Neural progenitor cell (in vitro differentiated cells): ENCODE measurements at regions not wholly inside any gene's neighbourhood (a gene's known extent, or its start where the extent isn't known, plus 50 kb on each side); places are given as distances from the start of the nearest gene placed in this dataset.

Experiments
- DNase-seq: peaks from one replicate; pipeline ENCODE4 v3.0.0-alpha.2; 2016; ENCODE audit warnings: low spot score
- H2AFZ ChIP-seq: fragments of 200-600 bp; sonication (generic); replicated peaks from 2 replicates; pipeline ENCODE4 v1.6.1; 2016; ENCODE audit warnings: antibody characterized with exemption
- H3F3A ChIP-seq: fragments of 200-600 bp; sonication (generic); 2 replicates; pipeline ENCODE4 v1.6.1; 2016; ENCODE audit warnings: antibody characterized with exemption, low read depth
- H3K27ac ChIP-seq: fragments of 200-600 bp; sonication (generic); 2 replicates; pipeline ENCODE4 v1.5.1; 2016; ENCODE audit warnings: mild to moderate bottlenecking
- H3K27me3 ChIP-seq: fragments of 200-600 bp; sonication (generic); 2 replicates; pipeline ENCODE4 v1.6.1; 2016; ENCODE audit warnings: mild to moderate bottlenecking, moderate library complexity
- H3K36me3 ChIP-seq: fragments of 200-600 bp; sonication (generic); 2 replicates; pipeline ENCODE4 v1.5.1; 2016
- H3K4me1 ChIP-seq: fragments of 200-600 bp; sonication (generic); 2 replicates; pipeline ENCODE4 v1.6.1; 2016; ENCODE audit warnings: mixed run types
- H3K4me2 ChIP-seq: fragments of 200-600 bp; sonication (generic); 2 replicates; pipeline ENCODE4 v1.6.1; 2016
- H3K4me3 ChIP-seq: fragments of 200-600 bp; sonication (generic); 2 replicates; pipeline ENCODE4 v1.5.1; 2016
- H3K79me2 ChIP-seq: fragments of 200-600 bp; sonication (generic); 2 replicates; pipeline ENCODE4 v1.6.1; 2016; ENCODE audit warnings: low read depth
- H3K9ac ChIP-seq: fragments of 200-600 bp; sonication (generic); 2 replicates; pipeline ENCODE4 v1.6.1; 2016
- H3K9me3 ChIP-seq: fragments of 200-600 bp; sonication (generic); 2 replicates; pipeline ENCODE4 v1.5.1; 2016; ENCODE audit warnings: low read depth
- H4K20me1 ChIP-seq: fragments of 200-600 bp; sonication (generic); 2 replicates; pipeline ENCODE4 v1.6.1; 2016; ENCODE audit warnings: low read depth
- H3K27ac Mint-ChIP-seq: 3 replicates; pipeline ENCODE4 v1.8.0; 2021; ENCODE audit warnings: mixed read lengths
- H3K27me3 Mint-ChIP-seq: 2 replicates; pipeline ENCODE4 v1.8.0; 2022; ENCODE audit warnings: low read depth, mild to moderate bottlenecking, inconsistent platforms, moderate library complexity, mixed read lengths; ENCODE audit not compliant: insufficient read depth
- H3K36me3 Mint-ChIP-seq: 3 replicates; pipeline ENCODE4 v1.8.0; 2021; ENCODE audit warnings: mixed read lengths
- H3K4me1 Mint-ChIP-seq: 3 replicates; pipeline ENCODE4 v1.8.0; 2021; ENCODE audit warnings: mixed read lengths
- H3K4me3 Mint-ChIP-seq: 3 replicates; pipeline ENCODE4 v1.8.0; 2021; ENCODE audit warnings: mild to moderate bottlenecking, moderate library complexity, mixed read lengths
- H3K9me3 Mint-ChIP-seq: 3 replicates; pipeline ENCODE4 v1.8.0; 2020; ENCODE audit warnings: mixed read lengths
- EZH2 ChIP-seq: fragments of 200-600 bp; sonication (generic); IDR thresholded peaks from 2 replicates; pipeline ENCODE4 v1.6.1; 2017; ENCODE audit warnings: antibody characterized with exemption, mild to moderate bottlenecking, moderate library complexity
- EZH2phosphoT487 ChIP-seq: fragments of 200-600 bp; sonication (generic); IDR thresholded peaks from 2 replicates; pipeline ENCODE4 v1.6.1; 2017; ENCODE audit warnings: antibody characterized with exemption
- TF ChIP-seq, protein P1 (sequence below): fragments of 200-600 bp; sonication (generic); IDR thresholded peaks from 2 replicates; pipeline ENCODE4 v1.5.1; 2017; ENCODE audit warnings: antibody characterized with exemption, mild to moderate bottlenecking

GRCh38 chr14:22434030-22434429, 155.0 kb downstream of the DAD1 start:
- Histone ChIP-seq H3K4me2 (no peak overlapping the region), H3K4me1 (no peaks in the 10 kb centered on the region), H4K20me1 (no peaks in the 10 kb centered on the region), H3K79me2 (no peaks in the 10 kb centered on the region), H3K27ac (no peak overlapping the region), H3K9ac (no peak overlapping the region), H3F3A (no peaks in the 10 kb centered on the region), H2AFZ (no peak overlapping the region), H3K9me3 (no peaks in the 10 kb centered on the region), H3K36me3 (no peaks in the 10 kb centered on the region), H3K27me3 (no peaks in the 10 kb centered on the region), H3K4me3 (no peak overlapping the region)
- H3K27me3 Mint-ChIP-seq: peaks cover 3% of the 10 kb centered on the region
- H3K4me3 Mint-ChIP-seq: no peak overlapping the region
- peaks cover 4% of the 10 kb centered on the region for H3K9me3 Mint-ChIP-seq
- no peaks in the 10 kb centered on the region for H3K36me3 Mint-ChIP-seq
- peak; percentile 14 for DNase-seq
- peaks cover 50% of the 10 kb centered on the region for H3K4me1 Mint-ChIP-seq
- H3K27ac Mint-ChIP-seq: peak overlapping the region; percentile 55
- TF ChIP-seq EZH2phosphoT487: no peak
- TF ChIP-seq, protein P1, sequence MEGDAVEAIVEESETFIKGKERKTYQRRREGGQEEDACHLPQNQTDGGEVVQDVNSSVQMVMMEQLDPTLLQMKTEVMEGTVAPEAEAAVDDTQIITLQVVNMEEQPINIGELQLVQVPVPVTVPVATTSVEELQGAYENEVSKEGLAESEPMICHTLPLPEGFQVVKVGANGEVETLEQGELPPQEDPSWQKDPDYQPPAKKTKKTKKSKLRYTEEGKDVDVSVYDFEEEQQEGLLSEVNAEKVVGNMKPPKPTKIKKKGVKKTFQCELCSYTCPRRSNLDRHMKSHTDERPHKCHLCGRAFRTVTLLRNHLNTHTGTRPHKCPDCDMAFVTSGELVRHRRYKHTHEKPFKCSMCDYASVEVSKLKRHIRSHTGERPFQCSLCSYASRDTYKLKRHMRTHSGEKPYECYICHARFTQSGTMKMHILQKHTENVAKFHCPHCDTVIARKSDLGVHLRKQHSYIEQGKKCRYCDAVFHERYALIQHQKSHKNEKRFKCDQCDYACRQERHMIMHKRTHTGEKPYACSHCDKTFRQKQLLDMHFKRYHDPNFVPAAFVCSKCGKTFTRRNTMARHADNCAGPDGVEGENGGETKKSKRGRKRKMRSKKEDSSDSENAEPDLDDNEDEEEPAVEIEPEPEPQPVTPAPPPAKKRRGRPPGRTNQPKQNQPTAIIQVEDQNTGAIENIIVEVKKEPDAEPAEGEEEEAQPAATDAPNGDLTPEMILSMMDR: peak; percentile 35

DNA sequence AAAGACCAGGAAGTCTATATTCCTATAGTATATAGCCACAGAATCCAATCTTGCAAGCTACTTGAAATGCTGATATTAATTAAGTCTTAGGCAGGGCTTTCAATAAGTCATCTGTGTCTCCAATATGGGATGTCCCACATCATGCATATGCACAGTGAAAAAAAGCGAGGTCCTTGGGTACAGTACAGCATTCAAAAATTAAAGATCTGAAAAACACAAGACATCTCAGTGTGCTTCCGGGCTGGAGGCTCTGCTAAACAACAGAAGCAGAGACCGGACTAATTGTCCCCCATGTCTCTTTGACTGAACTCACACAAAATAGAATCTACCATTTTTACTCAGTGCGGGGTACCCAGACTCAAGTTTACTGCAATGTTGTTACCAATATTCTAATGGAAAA, 156.0 kb downstream of the DAD1 start:
- Mint-ChIP-seq H3K9me3 (peaks cover 4% of the 10 kb centered on the region), H3K27me3 (peaks cover 3% of the 10 kb centered on the region), H3K27ac (peak overlapping the region; percentile 94), H3K4me1 (peaks cover 57% of the 10 kb centered on the region), H3K4me3 (no peak overlapping the region), H3K36me3 (no peaks in the 10 kb centered on the region)
- no peak overlapping the region for H3K4me3 ChIP-seq
- H3K79me2 ChIP-seq: no peaks in the 10 kb centered on the region
- no peak overlapping the region for H3K4me2 ChIP-seq
- H3K9ac ChIP-seq: no peak overlapping the region
- H4K20me1 ChIP-seq: no peaks in the 10 kb centered on the region
- H3K27ac ChIP-seq: no peak overlapping the region
- no peaks in the 10 kb centered on the region for H3K36me3 ChIP-seq
- no peaks in the 10 kb centered on the region for H3K4me1 ChIP-seq
- TF ChIP-seq, protein P1: no peak
- TF ChIP-seq EZH2phosphoT487: no peak
- no peak for TF ChIP-seq EZH2
- H2AFZ ChIP-seq: no peak overlapping the region
- no peaks in the 10 kb centered on the region for H3K27me3 ChIP-seq
- H3K9me3 ChIP-seq: no peaks in the 10 kb centered on the region
- H3F3A ChIP-seq: no peaks in the 10 kb centered on the region
- DNase-seq: no peak

GRCh38 chr14:22432348-22432976, 156.6 kb downstream of the DAD1 start:
- Histone ChIP-seq H3K4me2 (no peak overlapping the region), H3K27ac (no peak overlapping the region)

More at GRCh38 chr14:22432348-22432976, 156.6 kb downstream of the DAD1 start:
- Histone ChIP-seq H3K9ac (no peak overlapping the region), H3F3A (no peaks in the 10 kb centered on the region), H3K36me3 (no peaks in the 10 kb centered on the region), H2AFZ (no peak overlapping the region), H3K4me3 (no peak overlapping the region), H3K9me3 (no peaks in the 10 kb centered on the region), H3K27me3 (no peaks in the 10 kb centered on the region), H4K20me1 (no peaks in the 10 kb centered on the region), H3K79me2 (no peaks in the 10 kb centered on the region), H3K4me1 (no peaks in the 10 kb centered on the region)
- TF ChIP-seq, protein P1: no peak
- TF ChIP-seq EZH2 (no peak), EZH2phosphoT487 (no peak)
- H3K36me3 Mint-ChIP-seq: no peaks in the 10 kb centered on the region
- H3K4me1 Mint-ChIP-seq: peaks cover 63% of the 10 kb centered on the region
- H3K9me3 Mint-ChIP-seq: peaks cover 4% of the 10 kb centered on the region
- peak overlapping the region; percentile 38 for H3K27ac Mint-ChIP-seq
- no peak for DNase-seq
- peaks cover 3% of the 10 kb centered on the region for H3K27me3 Mint-ChIP-seq
- peak overlapping the region; percentile 52 for H3K4me3 Mint-ChIP-seq
